C4-2B (cell line): ENCODE measurements at regions not wholly inside any gene's neighbourhood (a gene's known extent, or its start where the extent isn't known, plus 50 kb on each side); places are given as distances from the start of the nearest gene placed in this dataset.

Source experiments
- H3K27ac ChIP-seq: fragments of 450-650 bp; 2 replicates; pipeline ENCODE4 v1.5.1; 2017
- ZFX ChIP-seq: fragments of 450-650 bp; IDR thresholded peaks from 2 replicates; pipeline ENCODE4 v1.6.1; 2017
- TF ChIP-seq, protein P1 (sequence below): fragments of 450-650 bp; conservative IDR thresholded peaks from 2 replicates; pipeline ENCODE4 v1.5.1; 2017; ENCODE audit warnings: mild to moderate bottlenecking

DNA sequence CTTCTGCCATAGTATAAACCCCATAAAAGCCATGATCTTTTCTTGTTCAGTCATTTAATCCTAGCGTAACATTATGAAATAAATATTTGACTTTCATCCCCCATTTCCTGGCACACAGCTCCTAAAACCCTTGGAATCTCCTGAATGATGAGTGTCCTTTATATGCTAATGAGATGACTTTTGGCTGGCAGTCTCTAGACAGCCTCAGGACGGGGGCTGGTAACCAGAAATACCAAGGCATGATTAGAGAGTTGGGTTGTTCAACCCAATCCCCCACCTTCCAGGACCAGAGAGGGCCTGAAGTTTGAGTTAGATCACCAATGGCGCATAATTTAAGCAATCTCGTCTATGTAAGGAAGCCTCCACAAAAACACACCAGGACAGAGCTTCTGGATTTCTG, 1246.1 kb upstream of the TENM4 start:
- TF ChIP-seq, protein P1, sequence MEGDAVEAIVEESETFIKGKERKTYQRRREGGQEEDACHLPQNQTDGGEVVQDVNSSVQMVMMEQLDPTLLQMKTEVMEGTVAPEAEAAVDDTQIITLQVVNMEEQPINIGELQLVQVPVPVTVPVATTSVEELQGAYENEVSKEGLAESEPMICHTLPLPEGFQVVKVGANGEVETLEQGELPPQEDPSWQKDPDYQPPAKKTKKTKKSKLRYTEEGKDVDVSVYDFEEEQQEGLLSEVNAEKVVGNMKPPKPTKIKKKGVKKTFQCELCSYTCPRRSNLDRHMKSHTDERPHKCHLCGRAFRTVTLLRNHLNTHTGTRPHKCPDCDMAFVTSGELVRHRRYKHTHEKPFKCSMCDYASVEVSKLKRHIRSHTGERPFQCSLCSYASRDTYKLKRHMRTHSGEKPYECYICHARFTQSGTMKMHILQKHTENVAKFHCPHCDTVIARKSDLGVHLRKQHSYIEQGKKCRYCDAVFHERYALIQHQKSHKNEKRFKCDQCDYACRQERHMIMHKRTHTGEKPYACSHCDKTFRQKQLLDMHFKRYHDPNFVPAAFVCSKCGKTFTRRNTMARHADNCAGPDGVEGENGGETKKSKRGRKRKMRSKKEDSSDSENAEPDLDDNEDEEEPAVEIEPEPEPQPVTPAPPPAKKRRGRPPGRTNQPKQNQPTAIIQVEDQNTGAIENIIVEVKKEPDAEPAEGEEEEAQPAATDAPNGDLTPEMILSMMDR: no peak
- TF ChIP-seq ZFX: no peak

DNA sequence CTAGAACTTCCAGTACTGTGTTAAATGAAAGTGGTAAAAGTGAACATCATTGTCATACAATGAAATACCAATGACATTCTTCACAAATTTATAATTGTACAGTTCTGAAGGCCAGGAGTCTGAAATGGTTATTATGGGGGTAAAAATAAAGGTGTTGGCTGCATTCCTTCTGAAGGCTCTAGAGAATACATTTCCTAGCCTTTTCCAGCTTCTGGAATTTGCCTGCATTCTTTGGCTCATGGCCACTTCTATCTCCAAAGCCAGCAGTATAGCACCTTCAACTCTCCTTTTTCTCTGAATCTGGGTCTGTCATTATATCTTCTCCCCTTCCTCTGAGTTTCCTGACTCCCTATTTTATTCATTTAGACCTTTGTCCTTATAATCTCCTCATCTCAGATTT, 1232.7 kb upstream of the TENM4 start:
- TF ChIP-seq ZFX: no peak
- TF ChIP-seq, protein P1: no peak
- H3K27ac ChIP-seq: no peak overlapping the region

More for the DNA sequence above, 1246.1 kb upstream of the TENM4 start:
- no peak overlapping the region for H3K27ac ChIP-seq

DNA sequence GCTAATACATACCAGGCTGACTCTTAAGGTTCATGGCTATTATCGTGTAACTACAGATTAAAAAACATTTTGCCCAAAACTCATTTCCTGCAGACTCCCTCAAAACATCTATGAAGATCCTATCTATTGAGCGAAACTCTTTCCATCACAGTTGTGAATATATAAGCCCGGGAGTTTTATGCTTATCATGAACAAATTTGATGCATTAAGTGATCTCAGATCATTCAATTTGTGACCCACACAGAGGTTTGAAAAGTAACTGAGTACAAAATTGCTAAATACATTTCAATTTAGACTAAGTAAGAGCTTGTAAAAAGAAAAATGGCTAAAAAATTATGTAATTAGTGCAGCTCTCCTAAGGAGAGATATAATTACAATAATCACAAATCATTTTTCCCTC, 1228.8 kb upstream of the TENM4 start:
- H3K27ac ChIP-seq: no peak overlapping the region
- no peak for TF ChIP-seq ZFX
- TF ChIP-seq, protein P1: no peak

DNA sequence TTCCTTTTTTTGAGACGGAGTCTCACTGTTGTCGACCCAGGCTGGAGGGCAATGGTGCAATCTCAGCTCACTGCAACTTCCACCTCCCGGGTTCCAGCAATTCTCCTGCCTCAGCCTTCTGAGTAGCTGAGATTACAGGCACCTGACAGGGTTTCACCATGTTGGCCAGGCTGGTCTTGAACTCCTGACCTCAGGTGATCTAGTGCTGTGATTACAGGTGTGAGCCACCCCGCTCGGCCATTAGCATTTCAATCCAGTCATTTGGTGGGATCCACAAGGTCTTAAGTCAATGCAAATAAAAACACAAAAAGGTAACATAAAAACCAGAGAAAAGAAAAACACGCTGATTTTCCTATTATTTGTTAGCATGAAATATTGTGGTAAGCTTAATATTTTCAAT, 1227.2 kb upstream of the TENM4 start:
- no peak for TF ChIP-seq ZFX
- TF ChIP-seq, protein P1: no peak
- no peak overlapping the region for H3K27ac ChIP-seq

DNA sequence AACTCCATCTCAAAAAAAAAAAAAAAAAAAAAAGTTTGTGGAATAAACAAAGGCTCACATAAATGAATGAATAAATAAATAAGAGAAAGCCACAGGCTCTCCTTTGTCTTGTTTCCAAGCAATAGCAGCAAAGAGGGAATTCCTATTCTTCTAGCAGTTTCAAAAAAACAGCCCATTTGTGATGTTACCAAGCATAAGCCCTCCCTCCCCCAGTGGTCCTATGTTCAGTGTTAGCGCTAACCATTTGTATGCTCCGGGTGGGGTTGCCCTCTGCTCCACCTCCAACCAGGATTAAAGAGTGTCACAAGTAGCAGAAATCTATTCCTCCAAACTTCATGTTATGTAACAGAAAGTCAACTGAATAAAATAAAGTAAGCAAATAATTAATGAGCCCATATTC, 1215.0 kb upstream of the TENM4 start:
- TF ChIP-seq, protein P1: no peak
- TF ChIP-seq ZFX: no peak
- H3K27ac ChIP-seq: no peak overlapping the region

DNA sequence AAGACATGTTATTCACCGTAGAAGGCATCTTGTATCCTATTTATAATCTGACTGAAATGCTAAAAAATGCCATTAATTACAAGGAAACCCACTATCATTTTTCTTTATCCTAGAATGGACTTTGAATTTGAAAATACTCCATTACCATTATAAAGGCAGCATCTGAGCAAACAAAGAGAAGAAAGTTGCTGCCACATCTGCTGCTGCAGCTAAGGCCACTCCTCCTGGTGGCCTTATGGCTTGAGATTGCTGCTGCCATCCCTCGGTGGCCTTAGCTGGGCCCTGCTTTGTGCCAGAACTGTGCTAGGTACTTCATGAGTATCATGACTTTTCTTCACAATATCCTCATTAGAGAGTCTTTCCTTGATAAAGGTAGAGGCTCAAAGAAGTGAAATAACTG, 1210.1 kb upstream of the TENM4 start:
- H3K27ac ChIP-seq: no peak overlapping the region
- TF ChIP-seq ZFX: no peak
- TF ChIP-seq, protein P1: no peak

DNA sequence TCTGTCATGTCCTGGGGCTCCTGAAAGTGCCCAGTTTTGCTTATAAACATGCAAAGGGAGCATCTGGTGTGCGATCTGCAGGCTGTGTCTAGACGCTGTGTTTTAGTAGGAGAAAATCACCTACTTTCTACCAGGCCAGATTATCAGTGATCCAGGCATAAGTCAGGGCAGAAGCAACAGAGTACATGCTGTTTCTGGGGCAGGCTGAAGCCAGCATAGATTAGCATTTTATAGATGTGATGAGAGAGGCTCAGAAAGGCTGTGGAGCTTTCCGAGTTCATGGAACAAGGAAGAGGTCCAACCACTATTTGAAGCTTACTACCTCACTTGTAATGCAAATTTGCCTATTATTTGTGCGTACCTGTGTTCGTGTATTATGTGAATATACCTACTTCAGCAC, 1208.4 kb upstream of the TENM4 start:
- no peak overlapping the region for H3K27ac ChIP-seq
- no peak for TF ChIP-seq ZFX
- TF ChIP-seq, protein P1: no peak

DNA sequence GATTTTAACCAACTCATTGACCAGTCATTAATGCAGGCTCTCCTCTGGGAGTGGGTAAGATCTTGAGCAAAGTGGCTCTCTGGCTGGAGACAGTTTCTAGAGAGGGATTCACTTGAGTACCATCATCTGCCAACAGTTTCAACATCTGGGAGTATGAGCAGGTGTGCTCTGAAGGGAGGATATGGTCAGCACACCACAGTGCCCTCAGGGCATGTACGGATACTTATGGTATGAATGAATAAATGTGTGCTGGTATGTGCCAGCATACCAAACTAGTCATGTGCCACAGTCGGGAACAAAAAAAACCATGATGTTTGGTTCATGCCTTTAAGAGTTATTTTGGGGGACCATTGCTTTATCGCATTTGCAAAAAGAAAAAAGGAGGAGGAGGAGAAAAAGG, 1197.5 kb upstream of the TENM4 start:
- H3K27ac ChIP-seq: no peak overlapping the region
- TF ChIP-seq ZFX: no peak
- TF ChIP-seq, protein P1: no peak
